Activated effector memory CD4-positive, alpha-beta T cell treated with anti-CD3 and anti-CD28 coated beads, Interleukin-2, amount 50 U/mL, for 16 hours (primary cell): ENCODE measurements at regions not wholly inside any gene's neighbourhood (a gene's known extent, or its start where the extent isn't known, plus 50 kb on each side); places are given as distances from the start of the nearest gene placed in this dataset.
A peak's percentile ranks its signal among the peaks of the same experiment; 100 is the strongest.

Source experiments
- DNase-seq: peaks from one replicate; pipeline ENCODE4 v3.0.0-alpha.2; 2020

- no peak for DNase-seq
These were observed 55.7 kb upstream of the OR5AN1 start for GRCh38 chr11:59302991-59303390.

GRCh38 chr11:59295435-59295834 lies 63.3 kb upstream of the OR5AN1 start:
- no peak for DNase-seq

- no peak for DNase-seq
These were observed 66.1 kb upstream of the OR5AN1 start for GRCh38 chr11:59292611-59293010.

DNA sequence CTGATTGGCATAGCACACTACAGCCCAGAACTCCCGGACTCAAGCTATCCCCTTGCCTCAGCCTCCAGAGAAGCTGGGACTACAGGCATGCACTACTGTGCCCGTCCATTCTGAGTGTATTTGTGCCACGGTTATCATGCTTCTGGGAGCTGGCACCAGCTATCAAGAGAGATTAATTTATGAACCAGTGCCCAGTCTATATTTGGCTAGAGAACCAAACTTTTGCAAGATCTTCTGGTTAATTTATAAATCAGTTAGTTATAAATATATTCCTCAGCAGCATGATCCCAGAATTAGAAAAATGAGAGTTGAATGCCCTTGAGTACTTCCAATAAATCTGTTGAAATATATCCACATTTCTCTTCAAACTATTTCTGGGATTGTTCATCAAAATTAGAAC lies 67.5 kb upstream of the OR5AN1 start:
- no peak for DNase-seq

GRCh38 chr11:59289356-59290181 lies 69.1 kb upstream of the OR5AN1 start:
- no peak for DNase-seq

DNA sequence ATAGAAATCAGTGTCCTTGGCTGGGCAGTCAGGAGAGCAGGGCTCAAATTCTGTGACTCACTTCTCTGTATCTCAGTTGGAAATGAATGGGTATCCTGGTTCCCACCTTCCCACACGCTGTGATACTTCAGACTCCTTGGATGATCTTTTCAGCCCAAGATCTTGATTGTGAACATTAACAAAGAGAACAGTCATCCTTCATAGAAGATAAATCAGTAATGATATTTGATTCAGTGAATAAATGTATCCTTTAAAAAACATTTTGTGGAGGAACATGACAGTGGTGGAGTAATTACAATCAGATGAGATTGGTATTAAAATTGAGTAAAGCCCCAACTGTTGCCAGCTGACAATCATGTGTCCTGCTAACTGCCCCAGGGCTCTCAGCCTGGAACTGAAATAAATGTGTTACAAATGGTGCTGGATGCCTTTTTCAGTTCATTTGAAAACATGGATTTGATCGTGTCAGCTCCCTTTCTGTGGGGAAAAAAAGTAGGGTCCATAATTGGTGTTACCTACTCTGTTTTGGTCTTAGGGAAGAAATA lies 72.9 kb upstream of the OR5AN1 start:
- DNase-seq: no peak

DNA sequence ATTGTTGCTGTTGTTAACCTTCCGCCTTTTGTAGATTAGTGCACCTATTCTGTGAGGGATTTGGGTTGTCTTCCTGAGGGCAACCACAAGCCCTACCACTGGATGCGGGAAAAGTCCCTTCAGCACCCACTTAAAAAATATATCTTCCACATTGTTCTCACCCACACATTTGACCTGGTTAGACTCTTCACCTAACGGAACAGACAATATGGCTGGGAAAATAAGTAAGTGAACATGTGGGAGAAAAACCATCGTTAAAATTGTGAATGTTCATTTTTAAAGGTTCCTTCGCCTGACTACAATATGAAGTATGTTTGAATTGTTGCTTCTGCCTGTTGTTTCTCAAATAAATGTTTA lies 72.0 kb upstream of the MPEG1 start:
- DNase-seq: no peak

- peak; percentile 78 for DNase-seq
These were observed 71.4 kb upstream of the MPEG1 start for GRCh38 chr11:59283825-59284772.

- no peak for DNase-seq
These were observed 70.6 kb upstream of the MPEG1 start for GRCh38 chr11:59283311-59283710.

DNA sequence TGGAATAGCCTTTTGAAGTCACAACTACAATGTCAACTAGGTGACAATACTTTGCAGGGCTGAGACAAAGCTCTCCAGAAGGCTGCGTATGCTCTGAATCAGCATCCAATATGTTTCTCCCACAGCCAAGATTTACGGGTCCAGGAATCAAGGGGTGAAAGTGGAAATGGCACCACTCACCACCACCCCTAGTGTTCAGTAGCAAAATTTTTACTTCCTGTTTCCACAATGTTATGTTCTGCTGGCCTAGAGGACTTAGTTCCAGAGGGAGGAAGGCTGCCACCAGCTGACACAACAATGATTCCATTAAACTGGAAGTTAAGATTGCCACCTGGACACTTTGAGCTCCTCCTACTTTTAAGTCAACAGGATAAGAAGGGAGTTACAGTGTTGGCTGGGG lies 68.5 kb upstream of the MPEG1 start:
- no peak for DNase-seq

- DNase-seq: no peak
These were observed 60.7 kb upstream of the MPEG1 start for GRCh38 chr11:59273373-59273841.

- no peak for DNase-seq
These were observed 60.1 kb upstream of the MPEG1 start for GRCh38 chr11:59272771-59273372.

DNA sequence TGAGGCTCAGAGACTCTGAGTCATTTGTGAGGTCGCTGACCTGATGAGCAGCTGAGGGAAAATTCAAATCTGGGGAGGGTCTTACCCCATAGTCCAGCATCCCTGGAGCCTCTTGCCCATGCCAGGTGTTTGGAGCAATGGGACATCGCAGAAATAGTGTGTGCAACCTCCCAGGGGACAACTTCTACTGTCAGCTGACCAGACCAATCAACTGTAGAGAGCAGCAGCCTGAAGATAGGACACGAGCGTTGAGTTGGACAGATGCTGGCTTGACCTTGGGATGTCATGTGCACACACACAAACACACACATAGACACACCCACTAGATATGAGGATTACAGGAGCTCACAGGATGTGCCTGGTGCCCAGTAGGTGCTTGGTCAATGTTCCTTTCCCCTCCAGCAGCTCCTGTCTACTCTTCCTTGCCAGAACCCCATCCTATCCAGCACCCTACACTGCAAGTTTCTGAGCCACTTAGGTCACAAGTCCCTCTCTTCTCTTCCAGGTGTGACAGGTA lies 59.1 kb upstream of the MPEG1 start:
- DNase-seq: no peak

GRCh38 chr11:59271247-59271755 lies 58.6 kb upstream of the MPEG1 start:
- DNase-seq: no peak

- DNase-seq: no peak
These were observed 55.2 kb upstream of the MPEG1 start for GRCh38 chr11:59267736-59268475.

GRCh38 chr11:59267196-59267595 lies 54.5 kb upstream of the MPEG1 start:
- DNase-seq: no peak

DNA sequence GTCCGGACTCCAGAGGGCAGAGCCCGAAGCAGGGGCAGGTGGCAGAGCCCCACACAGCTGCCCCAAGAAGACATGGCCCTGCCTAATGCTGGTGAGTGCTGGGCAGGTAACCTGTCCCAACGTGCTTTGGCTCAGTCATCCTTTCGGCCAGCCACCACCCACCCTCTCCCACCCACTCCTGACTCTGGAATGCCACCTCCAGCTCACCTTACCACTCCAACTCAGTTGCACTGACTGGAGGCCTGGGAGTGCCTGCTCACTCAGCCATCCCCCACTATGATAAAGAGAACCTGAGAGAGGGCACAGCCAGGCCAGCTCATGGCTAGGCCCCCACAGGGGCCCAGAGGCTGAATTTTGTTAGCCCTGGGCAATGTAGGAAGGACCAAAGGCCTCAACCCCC lies 53.8 kb upstream of the MPEG1 start:
- DNase-seq: no peak

GRCh38 chr11:59265735-59266134 lies 53.0 kb upstream of the MPEG1 start:
- DNase-seq: no peak

- no peak for DNase-seq
These were observed 52.0 kb upstream of the MPEG1 start for GRCh38 chr11:59264736-59265135.

DNA sequence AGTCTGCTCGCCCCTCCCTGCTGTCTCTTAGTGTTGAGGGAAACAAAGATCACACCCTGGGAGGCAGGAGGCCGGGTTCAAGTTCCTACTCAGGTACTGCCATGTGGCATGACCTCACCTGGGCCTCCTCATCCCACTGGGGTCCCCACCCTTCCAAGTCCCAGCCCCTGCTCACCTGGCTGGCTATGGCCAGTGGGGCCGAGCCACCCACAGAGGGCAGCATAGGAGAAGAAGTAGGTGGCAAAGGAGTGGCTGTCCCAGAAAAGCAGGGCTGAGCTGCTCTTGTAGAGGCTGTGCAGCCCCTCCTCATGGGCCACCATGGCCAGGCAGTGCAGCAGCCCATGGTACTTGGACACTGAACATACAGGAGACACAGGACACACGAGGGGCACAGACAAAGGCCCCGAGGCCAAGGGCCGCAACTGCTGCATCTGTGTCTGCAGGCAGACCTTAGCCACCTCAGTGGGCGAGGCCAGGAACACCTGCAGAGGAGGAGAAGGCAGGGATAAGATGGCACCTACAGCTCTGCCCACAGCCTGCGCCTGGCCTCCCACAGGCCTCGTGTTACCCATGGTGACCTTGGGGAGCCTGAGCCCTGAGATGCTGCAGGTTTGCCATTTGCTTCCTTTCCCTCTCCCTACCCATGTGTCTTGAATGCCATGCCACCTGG lies 50.6 kb upstream of the MPEG1 start:
- no peak for DNase-seq
